Upper lobe of right lung (tissue), 1 donor: ENCODE measurements at regions not wholly inside any gene's neighbourhood (a gene's known extent, or its start where the extent isn't known, plus 50 kb on each side); places are given as distances from the start of the nearest gene placed in this dataset.
"Not testable (repeated sequence)": the region's sequence is repeated elsewhere in the genome, so short reads cannot be mapped to it uniquely, and the experiment has no call there.

Experiments used
- ATAC-seq: fragments of 200-7000 bp; cut with Tn5 transposase; one replicate; pipeline ENCODE4 v1.9.1; 2020; ENCODE audit warnings: mild to moderate bottlenecking, moderate library complexity
- DNase-seq: peaks from one replicate; pipeline ENCODE4 v3.0.0-alpha.2; 2020
- H3K27ac ChIP-seq: fragments of 200-600 bp; one replicate; pipeline ENCODE4 v1.8.0; 2022
- H3K27me3 ChIP-seq: fragments of 200-600 bp; one replicate; pipeline ENCODE4 v1.8.0; 2022; ENCODE audit warnings: mild to moderate bottlenecking
- H3K36me3 ChIP-seq: fragments of 200-600 bp; one replicate; pipeline ENCODE4 v1.8.0; 2022
- H3K4me1 ChIP-seq: fragments of 200-600 bp; one replicate; pipeline ENCODE4 v1.8.0; 2022
- H3K4me3 ChIP-seq: fragments of 200-600 bp; one replicate; pipeline ENCODE4 v1.8.0; 2022; ENCODE audit warnings: mild to moderate bottlenecking
- H3K9me3 ChIP-seq: fragments of 200-600 bp; one replicate; pipeline ENCODE4 v1.8.0; 2022
- CTCF ChIP-seq: fragments of 200-600 bp; IDR thresholded peaks from one replicate; pipeline ENCODE4 v1.8.0; 2022; ENCODE audit warnings: antibody characterized with exemption
- intact Hi-C: fragments of 100-400 bp; cut with DNase I; formaldehyde crosslinking; loops from one replicate; pipeline ENCODE4 v1.11.0; 2022
- donor health status: DM: no; HTN: yes; CAD: no; lungs with severe emphysema.

DNA sequence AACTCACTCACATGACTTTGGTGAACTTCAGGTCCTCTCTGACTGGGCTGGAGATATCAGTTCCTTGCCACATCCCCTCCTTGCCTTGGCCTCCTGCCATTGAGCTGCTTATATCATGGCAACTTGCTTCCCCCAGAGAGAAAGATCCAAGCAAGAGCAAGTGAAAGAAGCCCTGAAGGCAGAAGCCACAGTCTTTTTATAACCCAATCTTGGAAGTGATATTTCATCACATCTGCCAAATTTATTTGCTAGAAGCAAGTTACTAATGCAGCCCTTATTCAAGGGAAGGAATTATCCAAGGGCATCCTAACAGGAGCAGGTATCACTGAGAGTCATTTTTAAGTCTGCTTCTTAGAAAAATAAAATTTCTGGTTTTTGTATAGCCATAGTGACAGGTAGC is 127.8 kb downstream of the SLC38A4 start:
- Histone ChIP-seq H3K4me3 (no peak overlapping the region), H3K9me3 (no peaks in the 10 kb centered on the region), H3K4me1 (no peaks in the 10 kb centered on the region), H3K27ac (no peak overlapping the region), H3K27me3 (no peaks in the 10 kb centered on the region), H3K36me3 (no peaks in the 10 kb centered on the region)
- DNase-seq (no peak), ATAC-seq (no peak)
- TF ChIP-seq CTCF = no peak
- intact Hi-C loops = no loop called here

DNA sequence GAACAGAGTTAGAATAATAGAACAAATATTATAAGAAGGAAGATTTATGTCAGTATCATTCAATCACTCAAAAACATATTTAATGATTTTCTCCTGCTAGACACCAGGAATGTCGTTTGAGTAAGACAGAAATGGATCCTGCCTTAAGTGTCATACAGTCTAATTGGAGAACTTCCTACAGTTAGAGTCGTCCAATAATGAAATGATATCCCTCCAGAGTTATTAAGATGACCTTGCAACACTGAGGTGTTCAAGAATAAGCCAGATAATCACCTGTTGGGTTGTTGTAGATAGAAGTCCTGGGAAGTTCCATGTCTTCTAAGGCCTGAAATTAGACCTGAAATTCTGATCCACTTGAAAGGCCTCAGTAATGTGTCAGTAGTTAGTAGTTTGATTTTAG is 132.3 kb downstream of the SLC38A4 start:
- no peak for DNase-seq
- Histone ChIP-seq H3K4me1 (no peaks in the 10 kb centered on the region), H3K9me3 (no peaks in the 10 kb centered on the region), H3K36me3 (no peaks in the 10 kb centered on the region), H3K4me3 (no peak overlapping the region), H3K27me3 (no peaks in the 10 kb centered on the region), H3K27ac (no peak overlapping the region)
- intact Hi-C loops = no loop called here
- ATAC-seq = no peak
- TF ChIP-seq CTCF = no peak

GRCh38 chr12:46693034-46693433 is 132.8 kb downstream of the SLC38A4 start:
- H3K27ac ChIP-seq = no peak overlapping the region
- H3K27me3 ChIP-seq = no peaks in the 10 kb centered on the region
- no peak overlapping the region for H3K4me3 ChIP-seq
- TF ChIP-seq CTCF = no peak
- ATAC-seq (no peak), DNase-seq (no peak)
- intact Hi-C loops = no loop called here
- no peaks in the 10 kb centered on the region for H3K36me3 ChIP-seq
- no peaks in the 10 kb centered on the region for H3K4me1 ChIP-seq
- no peaks in the 10 kb centered on the region for H3K9me3 ChIP-seq

DNA sequence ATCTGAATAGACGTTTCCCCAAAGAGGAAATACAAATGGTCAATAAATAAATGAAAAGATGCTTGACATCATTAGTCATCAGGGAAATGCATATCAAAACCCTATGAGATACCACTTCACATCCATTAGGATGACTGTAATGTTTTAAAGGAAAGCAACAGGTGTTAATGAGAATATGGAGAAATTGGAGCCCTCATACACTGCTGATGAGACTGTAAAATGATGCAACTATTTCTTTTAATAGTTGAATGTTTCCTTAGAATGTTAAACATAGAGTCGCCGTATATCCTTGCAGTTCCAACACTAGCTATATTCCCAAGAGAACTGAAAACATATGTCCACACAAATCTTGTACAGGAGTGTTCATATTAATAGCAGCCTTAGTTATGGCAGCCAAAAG is 133.2 kb downstream of the SLC38A4 start:
- TF ChIP-seq CTCF = no peak
- no peak for ATAC-seq

DNA sequence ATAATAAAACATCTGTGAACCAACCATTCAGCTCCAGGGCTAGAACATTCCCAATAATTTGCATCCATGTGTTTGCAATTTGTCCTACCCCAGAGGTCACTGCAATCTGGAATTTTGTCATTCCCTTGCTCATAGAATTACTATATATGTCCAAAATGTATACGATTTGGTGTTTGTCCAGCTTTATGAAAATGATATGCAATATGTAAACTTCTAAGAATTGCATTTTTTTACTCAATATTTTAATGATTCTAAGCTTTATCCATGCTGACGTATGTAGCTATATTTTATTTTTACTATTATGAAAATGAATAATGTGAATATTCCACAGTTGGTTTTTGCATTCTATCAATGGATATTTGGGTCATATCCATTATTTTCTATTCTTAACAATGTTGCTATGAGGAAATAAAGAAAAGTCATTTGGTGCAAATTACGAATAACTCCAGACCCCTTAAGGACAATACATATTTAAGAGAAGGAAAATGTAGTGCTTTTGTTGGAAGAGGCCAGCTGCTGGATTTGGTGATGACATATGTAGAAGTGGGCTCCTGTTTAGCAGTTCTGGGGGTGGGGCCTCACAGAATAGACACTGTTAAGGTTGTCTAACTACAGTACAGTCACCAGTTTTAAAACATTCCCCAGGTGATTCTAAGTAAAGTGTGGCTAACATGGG is 139.4 kb downstream of the SLC38A4 start:
- intact Hi-C loops = no loop called here
- Histone ChIP-seq H3K27me3 (no peaks in the 10 kb centered on the region), H3K4me3 (no peak overlapping the region), H3K27ac (no peak overlapping the region), H3K36me3 (no peaks in the 10 kb centered on the region), H3K9me3 (no peaks in the 10 kb centered on the region), H3K4me1 (no peaks in the 10 kb centered on the region)
- no peak for DNase-seq
- ATAC-seq = no peak
- no peak for TF ChIP-seq CTCF

More for the DNA sequence above, 133.2 kb downstream of the SLC38A4 start:
- no peaks in the 10 kb centered on the region for H3K36me3 ChIP-seq
- H3K9me3 ChIP-seq = no peaks in the 10 kb centered on the region
- no peaks in the 10 kb centered on the region for H3K27me3 ChIP-seq
- intact Hi-C loops = no loop called here
- no peaks in the 10 kb centered on the region for H3K4me1 ChIP-seq
- no peak overlapping the region for H3K4me3 ChIP-seq
- DNase-seq = no peak
- H3K27ac ChIP-seq = no peak overlapping the region

- DNase-seq, H3K27me3 ChIP-seq, H3K4me1 ChIP-seq, ATAC-seq, intact Hi-C loops, H3K4me3 ChIP-seq, H3K27ac ChIP-seq, H3K36me3 ChIP-seq, H3K9me3 ChIP-seq: not testable (repeated sequence)
Measured at GRCh38 chr12:46684243-46684642, 141.6 kb downstream of the SLC38A4 start.
